Upper lobe of left lung (tissue), 6 donors: ENCODE measurements at regions not wholly inside any gene's neighbourhood (a gene's known extent, or its start where the extent isn't known, plus 50 kb on each side); places are given as distances from the start of the nearest gene placed in this dataset.

ENCODE experiments used
- ATAC-seq, 2 donors: fragments of 200-7000 bp; cut with Tn5 transposase; one replicate each; pipeline ENCODE4 v1.9.1; 2022; ENCODE audit warnings: mild to moderate bottlenecking in 2 of 2, moderate library complexity in 2 of 2; ENCODE audit not compliant: low FRiP score in 2 of 2
- DNase-seq, 2 donors: peaks; one replicate each; pipeline ENCODE4 v3.0.0-alpha.2; 2019 to 2020
- H3K27ac ChIP-seq, 4 donors: fragments of 200-600 bp; sonication (generic); one replicate each; pipeline ENCODE4 v1.5.1; 2016 to 2019
- H3K27me3 ChIP-seq, 4 donors: fragments of 200-600 bp; sonication (generic); one replicate each; pipeline ENCODE4 v1.5.1; 2017 to 2019
- H3K36me3 ChIP-seq, 4 donors: fragments of 200-600 bp; sonication (generic); one replicate each; pipeline ENCODE4 v1.5.1; 2016 to 2019
- H3K4me1 ChIP-seq, 4 donors: fragments of 200-600 bp; sonication (generic); one replicate each; pipeline ENCODE4 v1.5.1; 2018 to 2019
- H3K4me3 ChIP-seq, 4 donors: fragments of 200-600 bp; sonication (generic); one replicate each; pipeline ENCODE4 v1.5.1; 2017 to 2019; ENCODE audit warnings: mild to moderate bottlenecking in 2 of 4, moderate library complexity in 1 of 4
- H3K9me3 ChIP-seq, 4 donors: fragments of 200-600 bp; sonication (generic); one replicate each; pipeline ENCODE4 v1.5.1; 2018 to 2019
- CTCF ChIP-seq, 6 experiments: fragments of 450-650 bp in 4 of 6; fragments of 200-600 bp in 2 of 6; sonication (generic) in 2 of 6; IDR thresholded peaks; one replicate each; pipeline ENCODE4 v1.5.1; 2016 to 2019; ENCODE audit warnings: antibody characterized with exemption in 6 of 6
- EP300 ChIP-seq, 4 donors: sonication (generic); formaldehyde crosslinking; IDR thresholded peaks; one replicate each; pipeline ENCODE4 v1.5.1; 2017; ENCODE audit warnings: antibody characterized with exemption in 4 of 4, control low read depth in 2 of 4
- POLR2A ChIP-seq, 4 donors: fragments of 450-650 bp; IDR thresholded peaks; one replicate each; pipeline ENCODE4 v1.5.1; 2016 to 2017; ENCODE audit warnings: antibody characterized with exemption in 4 of 4, mild to moderate bottlenecking in 2 of 4
- POLR2AphosphoS5 ChIP-seq, 2 donors: sonication (generic); formaldehyde crosslinking; IDR thresholded peaks; one replicate each; pipeline ENCODE4 v1.5.1; 2017; ENCODE audit warnings: antibody characterized with exemption in 2 of 2
- WGBS, 2 donors: methylation state at CpG; one replicate each; pipeline ENCODE4 v1.1.5; 2017 to 2018; 5-methylcytosine and 5-hydroxymethylcytosine counted together
- donor health status: DM: no; HTN: no; CAD: no; lungs with moderate emphysema.
- donor health status: DM: no; HTN: yes; CAD: no; lungs with severe emphysema.

GRCh38 chr2:57692395-57692794 lies 354.2 kb upstream of the VRK2 start:
- no peak for ATAC-seq

GRCh38 chr2:57693177-57693576 lies 353.4 kb upstream of the VRK2 start:
- H3K9me3 ChIP-seq: peaks cover 0 to 19% (median 11%) of the 10 kb centered on the region in 4 donors
- H3K27me3 ChIP-seq: no peaks in the 10 kb centered on the region
- H3K36me3 ChIP-seq: no peaks in the 10 kb centered on the region
- no peak overlapping the region for H3K27ac ChIP-seq
- DNase-seq (no peak), ATAC-seq (no peak)
- TF ChIP-seq POLR2AphosphoS5 (IDR thresholded peaks at IDR 0.05) (no peak), CTCF (IDR thresholded peaks at IDR 0.05) (no peak), POLR2A (IDR thresholded peaks at IDR 0.05) (no peak), EP300 (IDR thresholded peaks at IDR 0.05) (no peak)
- H3K4me1 ChIP-seq: no peaks in the 10 kb centered on the region
- no peak overlapping the region for H3K4me3 ChIP-seq

More at GRCh38 chr2:57692395-57692794, 354.2 kb upstream of the VRK2 start:
- H3K4me3 ChIP-seq: no peak overlapping the region
- no peaks in the 10 kb centered on the region for H3K27me3 ChIP-seq
- TF ChIP-seq EP300 (IDR thresholded peaks at IDR 0.05): no peak
- DNase-seq: no peak
- H3K9me3 ChIP-seq: peaks cover 0 to 19% (median 11%) of the 10 kb centered on the region in 4 donors
- H3K36me3 ChIP-seq: no peaks in the 10 kb centered on the region
- H3K27ac ChIP-seq: no peak overlapping the region
- H3K4me1 ChIP-seq: no peaks in the 10 kb centered on the region

- Histone ChIP-seq H3K4me1 (no peaks in the 10 kb centered on the region), H3K27me3 (no peaks in the 10 kb centered on the region), H3K36me3 (no peaks in the 10 kb centered on the region), H3K4me3 (no peak overlapping the region), H3K9me3 (peaks cover 0 to 19% (median 11%) of the 10 kb centered on the region in 4 donors), H3K27ac (no peak overlapping the region)
- WGBS, 2 donors: 89 to 92% methylated on average over 2 of the region's 2 CpGs
- DNase-seq (no peak), ATAC-seq (no peak)
- TF ChIP-seq POLR2AphosphoS5 (IDR thresholded peaks at IDR 0.05) (no peak), POLR2A (IDR thresholded peaks at IDR 0.05) (no peak), CTCF (IDR thresholded peaks at IDR 0.05) (no peak), EP300 (IDR thresholded peaks at IDR 0.05) (no peak)
These were observed 352.6 kb upstream of the VRK2 start for GRCh38 chr2:57693965-57694364.

- H3K9me3 ChIP-seq: peaks cover 0 to 5% (median under 1%) of the 10 kb centered on the region in 4 donors
- no peak for DNase-seq
- H3K36me3 ChIP-seq: no peaks in the 10 kb centered on the region
- WGBS, 2 donors: 90 to 94% methylated on average over 4 of the region's 4 CpGs
- H3K4me3 ChIP-seq: no peak overlapping the region
- no peak for ATAC-seq
- H3K4me1 ChIP-seq: no peaks in the 10 kb centered on the region
- no peaks in the 10 kb centered on the region for H3K27me3 ChIP-seq
- TF ChIP-seq POLR2A (IDR thresholded peaks at IDR 0.05): no peak
- TF ChIP-seq POLR2AphosphoS5 (IDR thresholded peaks at IDR 0.05): no peak
- TF ChIP-seq EP300 (IDR thresholded peaks at IDR 0.05): no peak
- TF ChIP-seq CTCF (IDR thresholded peaks at IDR 0.05): no peak
- no peak overlapping the region for H3K27ac ChIP-seq
These were observed 350.6 kb upstream of the VRK2 start for GRCh38 chr2:57696016-57696415.

- no peaks in the 10 kb centered on the region for H3K27me3 ChIP-seq
- no peak for TF ChIP-seq EP300 (IDR thresholded peaks at IDR 0.05)
- ATAC-seq: no peak
- no peaks in the 10 kb centered on the region for H3K4me1 ChIP-seq
- no peaks in the 10 kb centered on the region for H3K9me3 ChIP-seq
- H3K27ac ChIP-seq: no peak overlapping the region
- H3K4me3 ChIP-seq: no peak overlapping the region
- 55 to 68% methylated on average over 1 of the region's 1 CpG for WGBS, 2 donors
- no peak for DNase-seq
- H3K36me3 ChIP-seq: no peaks in the 10 kb centered on the region
These were observed 348.2 kb upstream of the VRK2 start for GRCh38 chr2:57698392-57698791.

DNA sequence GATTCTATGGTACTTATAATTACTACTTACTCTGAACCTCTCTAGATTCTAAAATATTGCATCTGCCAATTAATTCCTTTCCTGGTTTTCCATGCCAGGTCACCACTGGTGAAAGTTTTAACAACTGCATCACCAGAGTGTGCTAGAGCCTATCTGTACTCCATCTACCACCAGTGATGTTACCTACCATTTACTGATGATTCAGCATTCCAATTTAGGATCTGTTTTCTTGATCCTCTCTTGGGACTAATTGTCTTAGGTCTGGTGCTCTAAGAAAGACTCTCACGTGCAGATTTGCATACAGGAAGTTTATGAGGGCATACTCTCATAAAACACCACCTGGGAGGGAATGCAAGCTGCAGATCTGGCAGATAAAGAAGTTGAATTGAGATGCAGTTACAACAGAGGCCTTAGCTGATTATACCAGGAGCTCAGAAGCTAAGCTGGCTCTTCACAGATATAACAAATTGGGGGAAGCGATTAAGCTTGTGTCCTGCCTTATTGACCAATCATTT lies 347.6 kb upstream of the VRK2 start:
- Histone ChIP-seq H3K27me3 (no peaks in the 10 kb centered on the region), H3K9me3 (no peaks in the 10 kb centered on the region), H3K4me3 (no peak overlapping the region), H3K27ac (no peak overlapping the region), H3K36me3 (no peaks in the 10 kb centered on the region), H3K4me1 (no peaks in the 10 kb centered on the region)
- ATAC-seq (no peak), DNase-seq (no peak)
- WGBS, 2 donors: 52 to 54% methylated on average over 2 of the region's 2 CpGs
- TF ChIP-seq POLR2A (IDR thresholded peaks at IDR 0.05) (no peak), POLR2AphosphoS5 (IDR thresholded peaks at IDR 0.05) (no peak), CTCF (IDR thresholded peaks at IDR 0.05) (no peak), EP300 (IDR thresholded peaks at IDR 0.05) (no peak)
